HG03095 (cell line): ENCODE measurements at regions not wholly inside any gene's neighbourhood (a gene's known extent, or its start where the extent isn't known, plus 50 kb on each side); places are given as distances from the start of the nearest gene placed in this dataset.

Experiments used
- ATAC-seq: cut with Tn5 transposase; IDR thresholded peaks from one replicate; pipeline ENCODE4 v1.9.1; 2021; ENCODE audit warnings: moderate library complexity; ENCODE audit not compliant: unreplicated experiment

DNA sequence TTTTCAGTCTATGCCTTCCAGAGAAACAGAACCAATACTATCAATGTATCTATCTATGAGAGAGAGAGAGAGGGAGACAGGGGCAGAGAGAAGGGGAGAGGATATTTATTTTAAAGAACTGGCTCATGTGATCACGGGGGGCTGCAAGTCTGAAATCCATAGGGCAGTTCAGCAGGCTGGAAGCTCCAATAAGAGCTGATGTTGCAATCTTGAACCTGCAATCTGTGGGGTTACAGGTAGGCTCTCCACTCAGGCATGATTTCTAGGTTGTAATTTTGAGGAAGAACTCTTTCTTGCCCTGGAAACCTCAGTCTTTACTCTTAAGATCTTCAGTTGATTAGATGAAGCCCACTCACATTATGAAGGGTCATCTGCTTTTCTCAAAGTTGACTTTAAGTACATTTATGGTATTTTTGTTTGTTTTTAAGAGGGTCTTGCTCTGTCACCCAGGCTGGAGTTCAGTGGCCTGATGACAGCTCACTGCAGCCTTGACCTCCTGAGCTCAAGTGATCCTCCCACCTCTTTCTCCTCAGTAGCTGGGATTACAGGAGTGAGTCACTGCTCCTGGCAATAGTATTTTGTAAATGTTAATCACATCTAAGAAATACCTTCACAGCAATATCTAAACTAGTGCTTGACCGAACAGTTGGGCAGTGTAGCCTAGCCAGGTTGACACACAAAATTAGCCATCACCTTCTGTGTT, 376.4 kb downstream of the FGF9 start:
- ATAC-seq = no peak

DNA sequence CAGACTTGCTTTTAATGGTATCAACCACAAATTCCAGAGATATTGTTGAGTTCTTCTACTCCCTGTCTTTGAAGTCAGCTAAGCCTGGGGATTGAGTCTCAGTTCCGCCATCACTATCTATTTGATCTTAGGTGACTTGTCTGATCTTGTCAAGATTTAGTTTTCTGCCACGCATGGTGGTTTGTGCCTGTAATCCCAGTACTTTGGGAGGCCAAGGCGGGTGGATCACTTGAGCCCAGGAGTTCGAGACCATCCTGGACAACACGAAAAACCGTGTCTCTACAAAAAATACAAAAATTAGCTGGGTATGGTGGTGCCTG, 376.9 kb downstream of the FGF9 start:
- ATAC-seq = no peak

DNA sequence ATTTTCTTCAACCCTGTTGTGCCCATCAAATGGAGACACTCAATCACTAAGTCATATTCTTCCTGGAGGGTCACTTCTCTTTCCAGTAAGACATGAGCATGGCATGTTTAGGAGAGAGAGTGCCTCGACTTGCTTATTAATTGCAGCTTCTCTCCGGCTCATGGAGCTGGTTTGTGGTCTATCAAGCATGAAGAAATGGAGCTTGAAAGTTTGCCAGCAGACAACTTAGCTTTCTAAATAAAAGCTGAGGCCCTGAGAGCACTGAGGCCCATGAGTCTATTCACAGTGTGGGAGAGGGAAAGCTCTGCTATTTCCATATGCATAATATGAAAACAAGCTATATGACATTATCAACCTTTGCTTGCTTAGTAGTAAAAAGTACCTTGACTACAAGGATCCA, 378.5 kb downstream of the FGF9 start:
- ATAC-seq = no peak

DNA sequence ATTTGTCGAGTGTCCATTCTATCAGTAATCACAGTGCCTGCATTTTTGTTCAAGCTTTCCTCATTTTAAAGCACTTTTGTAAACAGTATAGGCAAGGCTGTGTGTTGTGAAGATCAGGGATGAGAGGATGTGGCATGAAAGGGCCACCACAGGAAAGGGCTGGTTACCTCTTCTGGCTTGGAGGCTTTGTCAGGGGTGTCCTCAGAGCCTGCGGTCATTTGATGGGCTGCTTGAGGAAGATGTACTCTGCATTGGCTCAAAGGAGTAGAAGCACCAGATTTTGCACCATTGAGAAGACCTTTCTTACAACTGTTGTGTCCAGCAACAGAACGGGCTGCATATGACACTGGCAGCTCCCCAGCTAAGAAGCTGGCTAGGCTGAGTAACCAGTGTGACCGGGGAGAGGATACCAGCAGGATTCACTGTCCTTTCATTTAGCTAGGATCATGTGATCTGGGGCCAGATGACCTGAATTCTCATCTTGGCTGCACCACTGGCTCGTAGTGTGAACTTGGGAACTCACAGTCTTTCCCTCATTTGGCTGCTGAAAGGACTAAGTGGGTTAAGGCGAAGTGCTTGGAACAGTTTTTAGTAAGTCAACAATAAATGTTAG, 380.2 kb downstream of the FGF9 start:
- no peak for ATAC-seq

DNA sequence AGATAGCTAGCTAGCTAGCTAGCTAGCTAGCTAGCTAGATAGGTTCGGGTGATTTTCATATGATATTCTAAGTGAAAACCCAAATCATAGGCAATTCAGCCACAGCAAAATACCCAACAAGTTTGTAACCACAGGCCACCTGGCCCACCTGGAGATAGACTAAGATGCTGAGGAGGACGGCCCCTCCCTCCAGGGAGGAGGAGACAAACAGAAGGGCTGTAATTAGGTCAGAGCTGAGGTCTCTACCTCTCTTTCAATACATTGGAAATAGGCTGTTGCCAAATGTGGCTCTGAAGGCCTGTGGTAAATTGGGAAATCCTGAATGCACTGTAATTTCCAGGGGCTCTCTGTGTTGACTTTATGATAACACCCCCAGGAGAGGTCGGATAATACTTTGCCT, 382.2 kb downstream of the FGF9 start:
- ATAC-seq = no peak

DNA sequence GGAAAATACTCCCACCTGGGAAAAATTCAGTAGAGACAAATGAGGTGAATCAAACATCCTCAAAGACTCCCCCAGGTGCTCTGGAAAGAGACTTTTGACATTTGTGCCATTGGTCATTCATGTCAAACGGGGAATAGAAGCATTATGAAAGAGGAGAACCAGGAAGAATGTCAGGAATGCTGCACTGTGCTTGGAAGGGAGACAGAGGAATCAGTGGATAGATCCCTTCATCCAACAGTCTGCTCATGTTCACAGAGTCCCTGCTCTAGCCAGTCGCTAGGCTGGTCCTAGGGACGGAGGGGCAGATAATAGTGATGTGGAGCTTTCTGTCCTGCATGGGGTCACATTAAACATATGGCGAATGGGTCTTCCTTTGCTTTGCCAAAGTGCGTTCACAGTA, 384.4 kb downstream of the FGF9 start:
- no peak for ATAC-seq

DNA sequence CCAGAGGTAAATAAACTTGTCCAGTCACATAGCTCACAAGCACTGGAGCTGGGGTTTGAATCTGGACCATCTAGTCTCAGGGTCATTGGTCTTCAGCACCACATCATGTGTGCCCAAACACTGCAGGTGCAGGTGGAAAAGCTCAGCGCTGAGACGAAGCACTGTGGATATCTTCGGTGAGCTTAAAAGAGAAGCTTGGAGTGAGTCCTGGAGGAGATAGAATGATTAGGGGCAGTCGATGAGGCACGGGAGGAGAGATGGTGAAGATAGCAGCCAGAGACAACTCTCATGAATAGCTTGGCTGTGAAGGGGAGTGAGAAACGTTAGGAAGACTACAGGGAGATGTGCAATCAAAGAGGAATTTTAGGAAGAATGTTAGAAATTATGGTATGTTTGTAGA, 389.3 kb downstream of the FGF9 start:
- no peak for ATAC-seq

DNA sequence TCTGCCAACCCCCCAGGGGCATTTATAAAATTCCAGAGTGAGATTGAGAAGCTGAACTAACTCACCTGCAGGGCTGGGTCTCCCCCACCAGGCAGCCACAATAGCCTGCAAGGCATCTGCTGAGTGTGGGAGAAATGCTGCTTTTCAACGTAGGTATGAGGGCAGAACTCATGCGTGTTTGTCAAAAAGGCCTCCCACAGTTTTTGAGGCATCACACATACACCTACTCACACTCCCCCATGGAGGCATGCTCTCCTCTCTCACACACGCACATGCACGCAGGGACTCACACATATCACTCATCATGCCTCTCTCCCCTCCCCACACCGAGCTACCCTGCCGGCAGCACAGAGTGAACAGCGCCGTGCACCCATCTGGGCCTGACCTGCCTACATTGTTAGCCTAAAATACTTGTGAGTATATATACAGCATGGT, 390.5 kb downstream of the FGF9 start:
- peak; percentile 49 for ATAC-seq

DNA sequence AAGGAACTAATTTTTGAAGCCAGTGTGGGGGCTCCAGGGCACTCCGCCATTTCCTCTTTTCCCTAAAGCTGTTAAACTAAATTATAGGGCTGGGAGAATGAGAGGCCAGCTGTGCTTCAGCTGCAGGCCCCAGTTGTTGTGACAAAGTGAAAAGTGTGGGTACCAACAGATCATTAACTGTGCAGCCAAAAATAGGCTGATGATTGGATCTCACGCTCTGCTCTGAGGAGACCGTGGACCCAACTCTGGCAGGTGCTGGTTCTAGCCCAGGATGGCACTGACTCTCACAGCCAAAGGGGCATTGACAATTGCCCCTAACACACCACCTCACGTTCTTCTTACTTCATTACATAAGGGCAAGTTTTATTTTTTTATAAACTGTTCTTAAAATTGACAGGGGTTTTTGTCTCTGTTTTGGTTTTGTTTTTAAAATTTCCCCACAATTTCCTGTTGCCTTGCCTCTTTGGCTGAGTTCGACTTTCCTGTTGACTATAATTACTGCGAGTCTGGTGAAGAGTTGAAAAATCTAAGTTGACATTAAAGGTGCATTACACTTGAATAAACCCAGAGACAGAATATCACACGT, 391.0 kb downstream of the FGF9 start:
- ATAC-seq = peak; percentile 52

DNA sequence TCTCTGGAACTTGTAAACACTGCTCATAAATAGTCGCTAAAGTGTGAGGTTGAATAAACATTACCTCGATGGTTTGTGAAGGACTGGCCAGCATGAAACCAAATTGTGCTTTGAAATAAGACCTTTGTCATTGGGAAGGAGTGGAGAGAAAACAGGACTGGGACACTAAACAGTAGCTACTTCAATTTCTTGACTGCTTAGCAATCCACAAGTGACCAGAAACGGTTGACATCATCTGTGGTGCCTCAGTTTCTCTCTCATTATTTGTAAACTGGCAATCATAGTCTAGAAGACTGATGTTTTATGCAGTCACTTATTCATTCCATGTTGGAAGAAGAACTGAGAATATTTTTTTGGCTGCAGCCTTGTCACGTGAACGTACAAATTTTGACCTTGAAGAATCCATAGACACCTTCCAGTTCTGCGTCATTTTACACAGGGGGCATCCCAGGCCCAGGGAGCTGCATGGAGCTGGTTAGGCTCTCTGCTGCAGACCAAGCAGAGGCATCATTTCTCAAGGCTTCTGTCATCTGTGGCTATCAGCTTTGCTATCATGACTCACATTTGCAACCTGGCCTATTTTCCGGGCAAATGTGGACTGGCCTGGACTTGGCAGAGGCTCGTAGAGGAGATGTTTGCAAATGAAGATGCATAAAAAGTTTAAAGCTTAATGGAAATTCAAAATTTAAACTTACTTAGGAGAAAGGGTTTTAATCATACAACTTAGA, 391.8 kb downstream of the FGF9 start:
- peak; percentile 7 for ATAC-seq

DNA sequence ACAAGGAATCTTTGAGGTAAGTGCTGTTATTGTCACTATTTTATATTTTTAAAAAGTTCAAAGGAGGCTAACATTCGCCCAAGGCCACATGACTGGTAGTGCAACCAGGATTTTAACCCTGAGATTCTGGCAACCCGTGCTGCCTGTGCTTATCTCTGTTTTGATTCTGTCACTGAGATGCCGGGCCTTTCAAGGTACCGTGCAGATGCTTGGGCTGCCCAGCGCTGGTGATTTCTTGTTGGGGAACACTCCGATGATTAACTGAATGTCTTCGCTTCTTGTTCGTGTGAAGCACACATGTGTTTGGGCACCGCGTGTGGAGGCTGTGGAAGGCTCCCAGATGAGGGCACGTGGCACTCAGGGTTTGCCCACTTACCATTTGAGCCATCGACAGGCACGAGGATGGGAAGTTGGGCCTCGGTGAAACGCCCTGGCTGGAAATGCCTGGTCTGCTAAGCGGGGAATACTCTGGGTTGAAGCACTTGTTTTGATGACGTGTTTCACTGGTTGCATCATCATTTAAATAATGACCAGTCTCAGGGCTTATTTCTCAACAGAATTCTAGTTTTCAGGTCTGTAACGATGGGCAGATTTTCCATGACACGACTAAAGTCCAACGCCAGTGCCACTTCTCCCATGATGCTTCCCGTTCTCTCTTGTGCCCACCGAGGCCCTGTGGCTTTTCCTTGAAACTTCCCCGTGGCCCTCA, 392.7 kb downstream of the FGF9 start:
- ATAC-seq = no peak

DNA sequence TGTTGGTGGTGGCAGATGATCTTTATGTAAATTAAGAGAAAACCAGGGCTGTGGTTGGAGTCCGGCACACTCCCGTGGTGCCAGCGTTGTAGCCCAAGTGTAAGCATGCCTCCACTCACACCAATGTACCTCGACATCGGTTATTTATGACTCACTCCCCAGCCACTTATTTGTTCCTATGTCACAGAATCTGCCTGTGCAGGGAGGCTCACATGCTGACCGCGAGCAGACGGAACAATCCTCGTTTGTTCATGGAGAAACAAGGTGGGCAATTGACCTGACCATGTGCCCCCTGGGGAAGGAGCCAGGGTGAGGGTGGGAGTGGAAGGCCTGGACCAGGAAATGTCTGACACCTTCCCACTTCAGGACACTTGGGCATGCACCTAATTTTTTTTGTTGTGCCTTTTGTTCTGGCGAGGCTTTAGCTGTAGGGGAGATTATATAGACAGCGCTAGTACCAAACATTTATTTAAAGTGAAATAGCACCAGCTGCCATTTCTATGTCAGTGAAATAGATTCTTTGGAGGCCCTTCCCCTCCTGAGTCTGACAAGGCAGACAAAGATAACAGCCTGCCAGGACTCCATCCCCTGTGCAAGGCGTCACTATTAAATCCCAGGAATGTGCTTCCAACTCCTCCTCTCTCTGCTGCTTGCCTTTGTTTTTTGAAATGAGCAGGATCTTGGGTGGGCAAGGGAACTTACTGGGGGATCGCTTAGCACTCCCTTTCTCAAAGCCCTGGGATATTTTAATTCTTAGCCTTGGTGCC, 394.2 kb downstream of the FGF9 start:
- no peak for ATAC-seq

DNA sequence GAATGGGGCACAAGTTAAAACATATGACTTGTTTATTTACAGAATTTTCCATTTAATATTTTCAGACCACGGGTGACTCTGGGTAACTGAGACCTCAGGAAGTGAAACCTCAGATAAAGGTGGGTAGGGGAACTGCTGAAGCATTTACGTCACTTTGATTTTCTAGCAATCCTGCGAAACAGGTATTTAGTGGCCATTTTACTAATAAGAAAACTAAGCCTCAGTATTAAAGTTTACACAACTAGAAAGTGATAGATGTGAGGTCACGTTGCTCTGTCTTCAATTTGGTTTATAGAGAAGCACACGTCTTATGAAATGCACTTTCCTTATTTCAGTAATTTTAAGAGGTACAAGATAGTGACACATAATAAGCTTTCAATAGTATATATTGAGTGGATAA, 402.8 kb downstream of the FGF9 start:
- no peak for ATAC-seq

DNA sequence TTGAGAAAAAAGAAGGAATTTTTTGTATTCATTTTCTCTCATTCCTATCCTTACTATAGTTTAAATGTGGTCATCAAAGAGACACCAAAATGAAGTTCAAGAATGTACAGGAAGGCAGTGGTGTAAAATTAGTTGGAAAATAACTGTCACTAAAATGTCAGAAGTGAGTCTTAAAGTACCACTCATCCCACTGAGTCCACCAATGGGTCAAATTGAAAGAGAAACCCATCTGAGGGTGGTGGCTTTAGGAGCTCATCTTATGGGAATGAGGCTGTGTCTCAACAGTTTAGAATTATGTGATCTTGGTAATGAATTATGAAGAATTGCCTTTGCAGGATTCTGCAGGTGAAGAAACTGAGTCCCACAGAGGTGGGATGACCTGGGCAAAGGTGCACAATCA, 403.5 kb downstream of the FGF9 start:
- ATAC-seq = no peak

DNA sequence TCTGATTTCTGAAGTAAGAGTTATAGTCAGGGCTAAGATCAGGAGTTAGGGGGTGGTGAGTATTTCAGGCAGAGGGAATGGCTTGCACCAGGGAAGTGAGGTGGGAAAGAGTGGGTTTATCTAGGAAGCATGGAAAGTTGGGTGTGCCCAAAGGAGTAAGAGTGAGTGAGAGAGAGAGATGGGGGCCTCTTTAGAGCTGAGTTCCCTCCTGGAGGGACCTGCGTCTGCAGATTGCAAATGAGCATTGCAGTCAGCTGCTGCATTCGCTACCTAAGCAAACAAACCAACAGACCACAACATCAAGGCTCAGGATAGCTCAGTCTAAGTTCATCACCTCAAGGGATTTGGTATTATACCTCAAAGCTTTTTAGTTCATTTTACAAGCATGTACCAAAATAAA, 405.8 kb downstream of the FGF9 start:
- peak; percentile 53 for ATAC-seq

DNA sequence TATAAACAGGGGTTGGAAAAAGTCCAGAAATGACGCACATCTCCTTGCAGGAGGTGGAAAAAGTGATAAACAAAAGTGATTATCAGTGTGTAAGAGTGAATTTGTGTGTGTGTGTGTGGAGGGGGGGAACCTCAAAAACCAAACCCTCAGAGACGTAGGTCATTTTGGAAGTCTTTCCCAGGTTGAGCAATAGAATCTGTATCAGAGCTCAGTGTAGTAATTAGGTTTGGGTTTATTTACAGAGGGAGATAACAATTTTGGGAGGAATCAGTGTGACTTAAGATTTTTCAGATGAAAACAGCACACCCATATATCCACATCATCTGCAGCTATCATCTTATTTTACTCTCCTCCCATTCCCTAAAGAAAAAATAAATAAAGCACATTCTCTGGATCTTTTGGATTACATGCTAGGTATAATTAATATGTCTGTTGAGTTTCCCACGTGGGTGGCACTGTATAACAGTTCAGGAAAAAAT, 406.4 kb downstream of the FGF9 start:
- ATAC-seq = no peak

DNA sequence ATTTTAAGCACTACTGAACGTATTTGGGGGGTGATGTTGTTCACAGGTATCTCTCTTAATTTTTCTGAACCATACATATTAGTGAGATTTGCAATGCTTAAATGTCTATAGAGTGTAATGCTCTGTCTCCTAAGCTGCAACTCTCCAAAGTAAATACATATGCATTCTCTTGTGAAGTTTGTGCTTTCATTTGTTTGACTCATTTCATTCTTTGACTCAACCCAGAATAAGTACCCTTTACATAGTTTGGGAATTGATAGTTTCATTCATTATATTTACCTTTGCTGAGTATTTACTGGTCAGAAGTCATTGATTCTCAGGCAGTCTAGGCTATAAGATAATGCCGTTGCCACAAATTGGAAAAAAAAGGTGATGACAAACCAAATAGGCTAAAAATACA, 406.9 kb downstream of the FGF9 start:
- no peak for ATAC-seq

DNA sequence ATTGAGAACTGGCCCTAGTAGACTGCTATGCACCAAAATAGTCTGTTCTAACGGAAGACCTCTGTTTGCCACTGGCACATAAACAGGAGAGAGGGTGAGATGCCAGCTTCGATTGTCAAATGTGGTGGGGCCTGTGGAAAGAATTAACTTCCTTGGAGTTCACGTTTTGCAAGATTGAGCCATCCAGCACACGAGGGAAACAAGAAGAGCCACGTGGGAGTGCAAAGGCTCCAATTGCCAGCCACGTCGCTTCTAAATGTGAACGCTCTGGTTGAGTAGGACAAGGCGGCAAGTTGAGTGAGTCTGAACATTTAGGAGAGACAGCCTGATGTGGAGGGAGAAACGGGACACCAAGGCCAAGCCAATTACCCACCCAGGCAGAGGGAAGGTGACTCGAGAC, 409.1 kb downstream of the FGF9 start:
- ATAC-seq = no peak

DNA sequence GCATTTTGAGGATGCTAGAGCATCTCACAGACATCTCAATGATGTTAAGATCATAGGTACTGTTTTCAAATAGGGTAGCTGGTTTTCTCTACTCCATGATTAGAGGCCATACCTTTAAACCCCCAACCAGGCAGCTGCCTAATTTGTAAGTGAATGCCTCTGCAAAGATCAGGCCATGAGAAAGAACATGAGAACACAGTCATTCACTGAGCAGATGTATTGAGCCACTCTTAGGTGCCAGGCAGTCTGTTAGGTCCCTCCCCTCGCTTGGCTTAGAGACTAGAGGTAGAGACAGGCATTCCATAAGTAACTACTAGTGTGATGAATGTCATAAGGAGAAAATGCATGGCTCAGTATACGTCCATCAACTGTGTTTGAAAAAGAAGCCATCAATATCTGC, 410.0 kb downstream of the FGF9 start:
- ATAC-seq = no peak

DNA sequence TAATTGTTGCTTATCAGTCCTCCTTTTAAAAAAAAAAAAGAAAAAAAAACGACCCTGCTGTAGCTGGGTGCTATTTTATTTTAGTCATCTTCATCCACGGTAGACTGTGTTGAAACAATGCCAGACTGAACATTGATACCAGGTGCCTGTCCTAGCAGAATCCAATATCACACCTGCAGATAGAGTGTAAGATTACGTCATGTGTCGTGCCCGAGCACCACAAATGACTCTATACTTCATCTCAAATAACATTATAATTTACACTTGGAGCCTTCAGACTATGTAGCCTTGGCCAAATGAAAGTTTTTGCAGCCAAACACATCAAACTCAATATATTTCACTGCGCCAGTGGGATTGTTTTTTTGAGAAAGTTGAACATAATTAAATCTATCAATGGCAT, 410.6 kb downstream of the FGF9 start:
- ATAC-seq = no peak

DNA sequence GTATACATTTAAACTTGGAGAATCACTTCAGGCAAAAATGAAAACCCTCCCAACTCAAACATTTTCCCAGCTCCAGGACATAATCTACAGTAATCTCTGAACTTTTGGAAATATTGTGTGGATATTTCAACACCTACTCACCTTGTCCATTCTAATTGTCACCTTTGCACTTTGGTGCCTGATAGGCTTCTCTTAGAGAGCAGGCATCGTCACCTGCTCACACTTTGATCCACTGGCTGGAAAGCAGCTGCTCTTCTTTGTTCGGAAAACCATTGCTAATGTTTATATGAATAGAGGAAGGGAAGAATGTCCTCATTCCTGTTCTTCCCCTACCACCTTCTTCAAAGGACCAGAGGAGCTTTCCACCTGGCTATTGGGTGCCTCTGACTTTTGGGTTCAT, 411.2 kb downstream of the FGF9 start:
- ATAC-seq = no peak
